ENCODE measurements at regions not wholly inside any gene's neighbourhood (a gene's known extent, or its start where the extent isn't known, plus 50 kb on each side); places are given as distances from the start of the nearest gene placed in this dataset.

DNA sequence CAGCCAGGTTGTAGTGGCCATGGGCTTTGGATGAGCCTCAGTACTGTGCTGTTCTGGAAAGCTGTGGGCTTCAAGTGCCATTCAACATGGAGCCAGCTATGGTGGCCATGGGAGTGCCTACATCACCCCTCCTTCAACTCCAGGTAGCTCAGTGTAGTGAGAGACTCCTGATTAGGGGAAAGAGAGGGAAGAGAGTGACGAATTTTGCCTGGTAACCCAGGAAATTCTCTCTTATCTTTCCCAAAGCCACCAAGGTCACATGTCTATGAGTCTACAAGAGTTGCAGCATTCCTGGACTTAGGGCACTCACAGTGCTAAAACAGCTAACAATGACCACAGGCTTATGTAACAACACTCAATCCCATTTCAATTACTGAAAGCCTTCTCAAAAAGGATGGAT is 81.7 kb upstream of the SPTLC1 start:
- intact Hi-C loops (cut with DNase I): no loop called here
- no peak overlapping the region for H3K27ac ChIP-seq (ENCODE audit: low read depth in 2 of 2, low read length in 2 of 2)
- TF ChIP-seq, protein P1, sequence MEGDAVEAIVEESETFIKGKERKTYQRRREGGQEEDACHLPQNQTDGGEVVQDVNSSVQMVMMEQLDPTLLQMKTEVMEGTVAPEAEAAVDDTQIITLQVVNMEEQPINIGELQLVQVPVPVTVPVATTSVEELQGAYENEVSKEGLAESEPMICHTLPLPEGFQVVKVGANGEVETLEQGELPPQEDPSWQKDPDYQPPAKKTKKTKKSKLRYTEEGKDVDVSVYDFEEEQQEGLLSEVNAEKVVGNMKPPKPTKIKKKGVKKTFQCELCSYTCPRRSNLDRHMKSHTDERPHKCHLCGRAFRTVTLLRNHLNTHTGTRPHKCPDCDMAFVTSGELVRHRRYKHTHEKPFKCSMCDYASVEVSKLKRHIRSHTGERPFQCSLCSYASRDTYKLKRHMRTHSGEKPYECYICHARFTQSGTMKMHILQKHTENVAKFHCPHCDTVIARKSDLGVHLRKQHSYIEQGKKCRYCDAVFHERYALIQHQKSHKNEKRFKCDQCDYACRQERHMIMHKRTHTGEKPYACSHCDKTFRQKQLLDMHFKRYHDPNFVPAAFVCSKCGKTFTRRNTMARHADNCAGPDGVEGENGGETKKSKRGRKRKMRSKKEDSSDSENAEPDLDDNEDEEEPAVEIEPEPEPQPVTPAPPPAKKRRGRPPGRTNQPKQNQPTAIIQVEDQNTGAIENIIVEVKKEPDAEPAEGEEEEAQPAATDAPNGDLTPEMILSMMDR (IDR thresholded peaks at IDR 0.05; ENCODE audit: borderline replicate concordance, extremely low read depth, insufficient read depth): no peak
- no peak for DNase-seq
- no peaks in the 10 kb centered on the region for H3K36me3 ChIP-seq (ENCODE audit: control insufficient read depth in 2 of 3, insufficient read depth in 3 of 3, low read length in 3 of 3)
- no peak overlapping the region for H3K4me3 ChIP-seq (ENCODE audit: low read length in 3 of 3)
- FAIRE-seq: no peak
- no peaks in the 10 kb centered on the region for H3K27me3 ChIP-seq (ENCODE audit: control insufficient read depth, insufficient read depth, low read length)
- H3K9me3 ChIP-seq (ENCODE audit: control insufficient read depth in 2 of 3, insufficient read depth in 1 of 3, low read length in 3 of 3): no peaks in the 10 kb centered on the region
- H3K4me1 ChIP-seq (ENCODE audit: control insufficient read depth in 2 of 3, insufficient read depth in 2 of 3, low read depth in 1 of 3, low read length in 3 of 3): no peaks in the 10 kb centered on the region
- no peak overlapping the region for H3K9ac ChIP-seq (ENCODE audit: low read length in 3 of 3)

DNA sequence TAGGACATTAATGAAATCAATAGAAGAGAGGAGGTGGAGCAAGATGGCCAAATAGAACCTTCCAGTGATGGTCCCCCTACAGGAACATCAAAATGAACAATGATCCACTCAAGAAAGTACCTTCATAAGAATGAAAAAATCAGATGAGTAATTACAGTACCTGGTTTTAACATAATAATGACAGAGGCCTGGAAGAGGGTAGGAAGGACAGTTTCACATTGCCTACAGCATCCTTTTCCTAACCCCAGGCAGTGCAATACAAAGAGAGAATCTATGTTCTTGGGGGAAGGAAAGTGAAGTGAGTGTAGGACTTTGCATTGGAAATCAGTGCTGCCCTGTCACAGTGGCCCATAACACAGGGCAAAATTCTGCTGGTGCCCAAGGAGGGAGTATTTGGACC is 81.2 kb upstream of the SPTLC1 start:
- Histone ChIP-seq H3K4me3 (ENCODE audit: low read length in 3 of 3) (no peak overlapping the region), H3K4me1 (ENCODE audit: control insufficient read depth in 2 of 3, insufficient read depth in 2 of 3, low read depth in 1 of 3, low read length in 3 of 3) (no peaks in the 10 kb centered on the region), H3K36me3 (ENCODE audit: control insufficient read depth in 2 of 3, insufficient read depth in 3 of 3, low read length in 3 of 3) (no peaks in the 10 kb centered on the region), H3K27me3 (ENCODE audit: control insufficient read depth, insufficient read depth, low read length) (no peaks in the 10 kb centered on the region), H3K9ac (ENCODE audit: low read length in 3 of 3) (no peak overlapping the region), H3K27ac (ENCODE audit: low read depth in 2 of 2, low read length in 2 of 2) (no peak overlapping the region), H3K9me3 (ENCODE audit: control insufficient read depth in 2 of 3, insufficient read depth in 1 of 3, low read length in 3 of 3) (no peaks in the 10 kb centered on the region)
- intact Hi-C loops (cut with DNase I): no loop called here
- DNase-seq (no peak), FAIRE-seq (no peak)
- TF ChIP-seq, protein P1 (IDR thresholded peaks at IDR 0.05; ENCODE audit: borderline replicate concordance, extremely low read depth, insufficient read depth): no peak

DNA sequence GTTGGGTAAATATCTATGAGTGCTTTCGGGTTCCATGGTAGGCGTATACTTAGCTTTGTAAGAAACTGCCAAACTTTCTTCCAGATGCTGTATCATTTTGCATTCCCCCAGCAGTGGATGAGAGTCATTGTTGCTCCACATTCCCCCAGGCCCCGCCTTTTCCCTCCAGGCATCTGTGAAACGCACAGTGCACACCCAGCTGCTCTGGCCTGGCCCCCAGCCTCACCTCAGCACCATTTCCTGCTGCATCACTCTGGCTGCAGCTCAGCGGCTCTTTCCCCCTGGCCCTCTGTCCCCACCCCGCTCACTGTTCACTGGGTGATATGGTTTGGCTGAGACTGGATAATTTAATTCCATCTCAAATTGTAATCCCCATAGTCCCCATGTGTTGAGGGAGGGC is 76.6 kb upstream of the SPTLC1 start:
- TF ChIP-seq, protein P1 (IDR thresholded peaks at IDR 0.05; ENCODE audit: borderline replicate concordance, extremely low read depth, insufficient read depth): no peak
- Histone ChIP-seq H3K9ac (ENCODE audit: low read length in 3 of 3) (no peak overlapping the region), H3K4me1 (ENCODE audit: control insufficient read depth in 2 of 3, insufficient read depth in 2 of 3, low read depth in 1 of 3, low read length in 3 of 3) (no peaks in the 10 kb centered on the region), H3K36me3 (ENCODE audit: control insufficient read depth in 2 of 3, insufficient read depth in 3 of 3, low read length in 3 of 3) (no peaks in the 10 kb centered on the region), H3K27me3 (ENCODE audit: control insufficient read depth, insufficient read depth, low read length) (no peaks in the 10 kb centered on the region), H3K9me3 (ENCODE audit: control insufficient read depth in 2 of 3, insufficient read depth in 1 of 3, low read length in 3 of 3) (no peaks in the 10 kb centered on the region), H3K4me3 (ENCODE audit: low read length in 3 of 3) (no peak overlapping the region), H3K27ac (ENCODE audit: low read depth in 2 of 2, low read length in 2 of 2) (no peak overlapping the region)
- DNase-seq (no peak), FAIRE-seq (no peak)
- intact Hi-C loops (cut with DNase I): no loop called here

DNA sequence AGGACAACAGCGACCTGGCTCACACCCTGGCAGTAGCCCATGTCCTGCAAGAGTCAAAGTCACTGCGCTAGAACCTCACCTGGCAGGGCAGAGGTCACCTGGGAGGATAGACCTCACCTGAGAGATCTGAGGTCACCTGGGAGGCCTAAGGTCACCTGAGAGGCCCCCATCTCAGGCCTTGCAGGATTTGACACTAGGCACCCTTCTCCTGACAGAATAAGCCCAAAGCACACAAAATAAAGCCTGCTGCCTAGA is 75.2 kb upstream of the SPTLC1 start:
- Histone ChIP-seq H3K9me3 (ENCODE audit: control insufficient read depth in 2 of 3, insufficient read depth in 1 of 3, low read length in 3 of 3) (no peaks in the 10 kb centered on the region), H3K27me3 (ENCODE audit: control insufficient read depth, insufficient read depth, low read length) (no peaks in the 10 kb centered on the region), H3K36me3 (ENCODE audit: control insufficient read depth in 2 of 3, insufficient read depth in 3 of 3, low read length in 3 of 3) (no peaks in the 10 kb centered on the region), H3K4me1 (ENCODE audit: control insufficient read depth in 2 of 3, insufficient read depth in 2 of 3, low read depth in 1 of 3, low read length in 3 of 3) (no peaks in the 10 kb centered on the region), H3K9ac (ENCODE audit: low read length in 3 of 3) (no peak overlapping the region), H3K27ac (ENCODE audit: low read depth in 2 of 2, low read length in 2 of 2) (no peak overlapping the region), H3K4me3 (ENCODE audit: low read length in 3 of 3) (no peak overlapping the region)
- DNase-seq (no peak), FAIRE-seq (no peak)
- intact Hi-C loops (cut with DNase I): no loop called here
- TF ChIP-seq, protein P1 (IDR thresholded peaks at IDR 0.05; ENCODE audit: borderline replicate concordance, extremely low read depth, insufficient read depth): no peak

Measured in kidney (tissue), 13 donors.